Upper lobe of left lung (tissue), 6 donors: ENCODE measurements at regions not wholly inside any gene's neighbourhood (a gene's known extent, or its start where the extent isn't known, plus 50 kb on each side); places are given as distances from the start of the nearest gene placed in this dataset.

Experiments used
- ATAC-seq, 2 donors: fragments of 200-7000 bp; cut with Tn5 transposase; one replicate each; pipeline ENCODE4 v1.9.1; 2022; ENCODE audit warnings: mild to moderate bottlenecking in 2 of 2, moderate library complexity in 2 of 2; ENCODE audit not compliant: low FRiP score in 2 of 2
- DNase-seq, 2 donors: peaks; one replicate each; pipeline ENCODE4 v3.0.0-alpha.2; 2019 to 2020
- H3K27ac ChIP-seq, 4 donors: fragments of 200-600 bp; sonication (generic); one replicate each; pipeline ENCODE4 v1.5.1; 2016 to 2019
- H3K27me3 ChIP-seq, 4 donors: fragments of 200-600 bp; sonication (generic); one replicate each; pipeline ENCODE4 v1.5.1; 2017 to 2019
- H3K36me3 ChIP-seq, 4 donors: fragments of 200-600 bp; sonication (generic); one replicate each; pipeline ENCODE4 v1.5.1; 2016 to 2019
- H3K4me1 ChIP-seq, 4 donors: fragments of 200-600 bp; sonication (generic); one replicate each; pipeline ENCODE4 v1.5.1; 2018 to 2019
- H3K4me3 ChIP-seq, 4 donors: fragments of 200-600 bp; sonication (generic); one replicate each; pipeline ENCODE4 v1.5.1; 2017 to 2019; ENCODE audit warnings: mild to moderate bottlenecking in 2 of 4, moderate library complexity in 1 of 4
- H3K9me3 ChIP-seq, 4 donors: fragments of 200-600 bp; sonication (generic); one replicate each; pipeline ENCODE4 v1.5.1; 2018 to 2019
- CTCF ChIP-seq, 6 experiments: fragments of 450-650 bp in 4 of 6; fragments of 200-600 bp in 2 of 6; sonication (generic) in 2 of 6; IDR thresholded peaks; one replicate each; pipeline ENCODE4 v1.5.1; 2016 to 2019; ENCODE audit warnings: antibody characterized with exemption in 6 of 6
- EP300 ChIP-seq, 4 donors: sonication (generic); formaldehyde crosslinking; IDR thresholded peaks; one replicate each; pipeline ENCODE4 v1.5.1; 2017; ENCODE audit warnings: antibody characterized with exemption in 4 of 4, control low read depth in 2 of 4
- POLR2A ChIP-seq, 4 donors: fragments of 450-650 bp; IDR thresholded peaks; one replicate each; pipeline ENCODE4 v1.5.1; 2016 to 2017; ENCODE audit warnings: antibody characterized with exemption in 4 of 4, mild to moderate bottlenecking in 2 of 4
- POLR2AphosphoS5 ChIP-seq, 2 donors: sonication (generic); formaldehyde crosslinking; IDR thresholded peaks; one replicate each; pipeline ENCODE4 v1.5.1; 2017; ENCODE audit warnings: antibody characterized with exemption in 2 of 2
- WGBS, 2 donors: methylation state at CpG; one replicate each; pipeline ENCODE4 v1.1.5; 2017 to 2018; 5-methylcytosine and 5-hydroxymethylcytosine counted together
- donor health status: DM: no; HTN: no; CAD: no; lungs with moderate emphysema.
- donor health status: DM: no; HTN: yes; CAD: no; lungs with severe emphysema.

GRCh38 chr16:8397223-8397622 lies 193.1 kb downstream of the TMEM114 start:
- WGBS, 2 donors: 71 to 74% methylated on average over 5 of the region's 5 CpGs
- no peaks in the 10 kb centered on the region for H3K9me3 ChIP-seq
- DNase-seq (no peak), ATAC-seq (no peak)
- H3K4me3 ChIP-seq: no peak overlapping the region
- no peaks in the 10 kb centered on the region for H3K36me3 ChIP-seq
- H3K4me1 ChIP-seq: no peaks in the 10 kb centered on the region
- H3K27me3 ChIP-seq: no peaks in the 10 kb centered on the region
- H3K27ac ChIP-seq: no peak overlapping the region
- no peak for TF ChIP-seq POLR2AphosphoS5 (IDR thresholded peaks at IDR 0.05)
- TF ChIP-seq EP300 (IDR thresholded peaks at IDR 0.05): no peak
- TF ChIP-seq POLR2A (IDR thresholded peaks at IDR 0.05): no peak
- TF ChIP-seq CTCF (IDR thresholded peaks at IDR 0.05): no peak

- H3K4me1 ChIP-seq: no peaks in the 10 kb centered on the region
- no peak for DNase-seq
- TF ChIP-seq CTCF (IDR thresholded peaks at IDR 0.05) (no peak), POLR2AphosphoS5 (IDR thresholded peaks at IDR 0.05) (no peak), EP300 (IDR thresholded peaks at IDR 0.05) (no peak), POLR2A (IDR thresholded peaks at IDR 0.05) (no peak)
- no peaks in the 10 kb centered on the region for H3K36me3 ChIP-seq
- ATAC-seq: no peak
- no peaks in the 10 kb centered on the region for H3K9me3 ChIP-seq
- WGBS, 2 donors: 59 to 67% methylated on average over 5 of the region's 5 CpGs
- H3K27ac ChIP-seq: no peak overlapping the region
- H3K4me3 ChIP-seq: no peak overlapping the region
- no peaks in the 10 kb centered on the region for H3K27me3 ChIP-seq
Measured at GRCh38 chr16:8396463-8396862, 193.8 kb downstream of the TMEM114 start.

GRCh38 chr16:8391257-8391656 lies 199.1 kb downstream of the TMEM114 start:
- Histone ChIP-seq H3K36me3 (no peaks in the 10 kb centered on the region), H3K27ac (no peak overlapping the region), H3K9me3 (no peaks in the 10 kb centered on the region), H3K27me3 (no peaks in the 10 kb centered on the region), H3K4me1 (no peaks in the 10 kb centered on the region), H3K4me3 (no peak overlapping the region)
- TF ChIP-seq EP300 (IDR thresholded peaks at IDR 0.05) (no peak), POLR2A (IDR thresholded peaks at IDR 0.05) (no peak), POLR2AphosphoS5 (IDR thresholded peaks at IDR 0.05) (no peak), CTCF (IDR thresholded peaks at IDR 0.05) (no peak)
- no peak for ATAC-seq
- DNase-seq: no peak
- 47 to 53% methylated on average over 3 of the region's 3 CpGs for WGBS, 2 donors

- ATAC-seq (no peak), DNase-seq (no peak)
- 83 to 86% methylated on average over 3 of the region's 3 CpGs for WGBS, 2 donors
- Histone ChIP-seq H3K36me3 (no peaks in the 10 kb centered on the region), H3K4me1 (no peaks in the 10 kb centered on the region), H3K4me3 (no peak overlapping the region), H3K27me3 (no peaks in the 10 kb centered on the region), H3K9me3 (no peaks in the 10 kb centered on the region), H3K27ac (no peak overlapping the region)
- no peak for TF ChIP-seq POLR2AphosphoS5 (IDR thresholded peaks at IDR 0.05)
- TF ChIP-seq POLR2A (IDR thresholded peaks at IDR 0.05): no peak
- no peak for TF ChIP-seq EP300 (IDR thresholded peaks at IDR 0.05)
- no peak for TF ChIP-seq CTCF (IDR thresholded peaks at IDR 0.05)
Measured at GRCh38 chr16:8388684-8389083, 201.6 kb downstream of the TMEM114 start.

- Histone ChIP-seq H3K36me3 (no peaks in the 10 kb centered on the region), H3K9me3 (no peaks in the 10 kb centered on the region), H3K27ac (no peak overlapping the region), H3K4me1 (no peaks in the 10 kb centered on the region), H3K27me3 (no peaks in the 10 kb centered on the region), H3K4me3 (no peak overlapping the region)
- WGBS, 2 donors: 90 to 91% methylated on average over 9 of the region's 9 CpGs
- ATAC-seq (no peak), DNase-seq (no peak)
- TF ChIP-seq EP300 (IDR thresholded peaks at IDR 0.05) (no peak), CTCF (IDR thresholded peaks at IDR 0.05) (no peak), POLR2AphosphoS5 (IDR thresholded peaks at IDR 0.05) (no peak), POLR2A (IDR thresholded peaks at IDR 0.05) (no peak)
Measured at GRCh38 chr16:8381814-8382213, 208.5 kb downstream of the TMEM114 start.
